ENCODE measurements at regions not wholly inside any gene's neighbourhood (a gene's known extent, or its start where the extent isn't known, plus 50 kb on each side); places are given as distances from the start of the nearest gene placed in this dataset.
"Not testable (repeated sequence)": the region's sequence is repeated elsewhere in the genome, so short reads cannot be mapped to it uniquely, and the experiment has no call there.

GRCh38 chrX:47302396-47302795 is 68.0 kb upstream of the ZNF157 start:
- DNase-seq, result no peak

GRCh38 chrX:47306471-47307023 is 63.8 kb upstream of the ZNF157 start:
- not testable (repeated sequence) for DNase-seq

GRCh38 chrX:47311932-47312774 is 58.2 kb upstream of the ZNF157 start:
- peak; percentile 22 for DNase-seq

- DNase-seq, result no peak
Observed at GRCh38 chrX:47313056-47313455, 57.3 kb upstream of the ZNF157 start.

- DNase-seq, result no peak
Observed at GRCh38 chrX:47316276-47317025, 53.9 kb upstream of the ZNF157 start.

All from kidney glomerular epithelial cell (primary cell).